CD14-positive monocyte (primary cell): ENCODE measurements at regions not wholly inside any gene's neighbourhood (a gene's known extent, or its start where the extent isn't known, plus 50 kb on each side); places are given as distances from the start of the nearest gene placed in this dataset.
"Not testable (repeated sequence)": the region's sequence is repeated elsewhere in the genome, so short reads cannot be mapped to it uniquely, and the experiment has no call there.

ENCODE experiments used
- DNase-seq, 3 donors: peaks; one replicate each; pipeline ENCODE4 v3.0.0-alpha.2; 2011 to 2022
- H2AFZ ChIP-seq: 2 replicates; pipeline ENCODE4 v1.6.0; 2012; ENCODE audit warnings: mild to moderate bottlenecking, low read depth, low read length, inconsistent platforms; ENCODE audit not compliant: insufficient read depth, poor library complexity, severe bottlenecking
- H3K27ac ChIP-seq, 2 donors: 1 replicate in 1 of 2; 2 replicates in 1 of 2; pipeline ENCODE4 v1.5.1; 2012 to 2013; ENCODE audit warnings: low read length in 2 of 2, control low read depth in 1 of 2, inconsistent platforms in 1 of 2, low read depth in 1 of 2, mild to moderate bottlenecking in 1 of 2
- H3K27me3 ChIP-seq, 2 donors: one replicate each; pipeline versions ENCODE4 v1.6.0 to v1.6.1; 2011 to 2013; ENCODE audit warnings: low read length in 2 of 2; ENCODE audit not compliant: control insufficient read depth in 2 of 2, insufficient read depth in 2 of 2
- H3K36me3 ChIP-seq, 2 donors: replicated peaks in 1 of 2; 1 replicate in 1 of 2; 2 replicates in 1 of 2; pipeline versions ENCODE4 v1.5.1 to v1.6.1; 2012 to 2013; ENCODE audit warnings: low read length in 2 of 2, control low read depth in 1 of 2, inconsistent platforms in 1 of 2, mild to moderate bottlenecking in 1 of 2; ENCODE audit not compliant: insufficient read depth in 2 of 2, control insufficient read depth in 1 of 2
- H3K4me1 ChIP-seq, 2 donors: 1 replicate in 1 of 2; 2 replicates in 1 of 2; pipeline versions ENCODE4 v1.5.1 to v1.6.1; 2012 to 2013; ENCODE audit warnings: low read length in 2 of 2, control low read depth in 1 of 2, inconsistent platforms in 1 of 2, mild to moderate bottlenecking in 1 of 2, moderate library complexity in 1 of 2; ENCODE audit not compliant: insufficient read depth in 2 of 2, control insufficient read depth in 1 of 2
- H3K4me2 ChIP-seq: replicated peaks from 2 replicates; pipeline ENCODE3; 2012; ENCODE audit warnings: low read length, moderate library complexity, mild to moderate bottlenecking; ENCODE audit not compliant: poor library complexity, severe bottlenecking; ENCODE audit errors: extremely low read depth
- H3K4me3 ChIP-seq, 3 experiments: fragments of 200-600 bp in 1 of 3; sonication (generic) in 1 of 3; replicated peaks in 1 of 3; 1 replicate in 2 of 3; 2 replicates in 1 of 3; pipeline ENCODE4 v1.5.1; 2011 to 2013; ENCODE audit warnings: low read length in 3 of 3, mild to moderate bottlenecking in 3 of 3, control low read depth in 2 of 3, low read depth in 2 of 3, inconsistent platforms in 1 of 3, moderate library complexity in 1 of 3
- H3K79me2 ChIP-seq: 2 replicates; pipeline ENCODE4 v1.6.0; 2012; ENCODE audit warnings: mild to moderate bottlenecking, control low read depth, inconsistent platforms, low read length, moderate library complexity; ENCODE audit not compliant: insufficient read depth
- H3K9ac ChIP-seq: 2 replicates; pipeline ENCODE4 v1.6.0; 2017; ENCODE audit warnings: low read length, mild to moderate bottlenecking; ENCODE audit not compliant: insufficient read depth, poor library complexity, severe bottlenecking
- H3K9me3 ChIP-seq, 2 donors: replicated peaks in 1 of 2; 1 replicate in 1 of 2; 2 replicates in 1 of 2; pipeline versions ENCODE4 v1.5.1 to v1.6.1; 2012 to 2013; ENCODE audit warnings: low read length in 2 of 2, control low read depth in 1 of 2; ENCODE audit not compliant: control insufficient read depth in 1 of 2, insufficient read depth in 1 of 2
- H4K20me1 ChIP-seq: 2 replicates; pipeline ENCODE4 v1.6.0; 2012; ENCODE audit warnings: mild to moderate bottlenecking, low read length, control low read depth, moderate library complexity; ENCODE audit not compliant: insufficient read depth
- H3K27ac Mint-ChIP-seq, 7 donors: one replicate each; pipeline ENCODE4 v1.8.0; 2020; ENCODE audit warnings: mild to moderate bottlenecking in 7 of 7, mixed read lengths in 7 of 7, moderate library complexity in 6 of 7, inconsistent platforms in 2 of 7
- H3K27me3 Mint-ChIP-seq, 3 donors: one replicate each; pipeline ENCODE4 v1.8.0; 2021 to 2022; ENCODE audit warnings: low read depth in 3 of 3, mild to moderate bottlenecking in 3 of 3, mixed read lengths in 3 of 3, moderate library complexity in 3 of 3, inconsistent platforms in 1 of 3
- H3K36me3 Mint-ChIP-seq, 2 donors: one replicate each; pipeline ENCODE4 v1.8.0; 2020; ENCODE audit warnings: mixed read lengths in 2 of 2, inconsistent platforms in 1 of 2, mild to moderate bottlenecking in 1 of 2
- H3K4me1 Mint-ChIP-seq: one replicate; pipeline ENCODE4 v1.8.0; 2020; ENCODE audit warnings: mild to moderate bottlenecking, mixed read lengths
- H3K4me3 Mint-ChIP-seq, 2 donors: one replicate each; pipeline ENCODE4 v1.8.0; 2020; ENCODE audit warnings: mild to moderate bottlenecking in 2 of 2, mixed read lengths in 2 of 2, moderate library complexity in 1 of 2
- H3K9me3 Mint-ChIP-seq, 7 donors: one replicate each; pipeline ENCODE4 v1.8.0; 2020 to 2022; ENCODE audit warnings: mixed read lengths in 7 of 7, mild to moderate bottlenecking in 6 of 7, moderate library complexity in 6 of 7, inconsistent platforms in 2 of 7
- CTCF ChIP-seq: fragments of 200-600 bp; IDR thresholded peaks from one replicate; pipeline ENCODE4 v1.8.0; 2022; ENCODE audit warnings: antibody characterized with exemption, mild to moderate bottlenecking
- WGBS: methylation state at CpG from one replicate; pipeline ENCODE4 v1.1.5; 2013; ENCODE audit warnings: missing lambda C conversion rate; ENCODE audit not compliant: insufficient coverage; 5-methylcytosine and 5-hydroxymethylcytosine counted together
- intact Hi-C, 2 donors: fragments of 100-400 bp; cut with micrococcal nuclease; formaldehyde crosslinking; loops; one replicate each; pipeline versions ENCODE4 v1.15.0 to v1.15.1; 2023

GRCh38 chr10:2772816-2773631 is 294.3 kb upstream of the PFKP start:
- no peaks in the 10 kb centered on the region for H4K20me1 ChIP-seq
- H3K27me3 Mint-ChIP-seq = peaks cover 0 to 2% (median 1%) of the 10 kb centered on the region in 3 donors
- no peak for DNase-seq
- no peaks in the 10 kb centered on the region for H3K79me2 ChIP-seq
- H3K27me3 ChIP-seq = no peaks in the 10 kb centered on the region
- H3K9me3 Mint-ChIP-seq = peaks cover 0 to 8% (median 0%) of the 10 kb centered on the region in 7 donors
- no peaks in the 10 kb centered on the region for H3K4me1 ChIP-seq
- no peak for TF ChIP-seq CTCF
- H3K27ac Mint-ChIP-seq = no peak overlapping the region
- intact Hi-C loops = no loop called here
- no peaks in the 10 kb centered on the region for H3K36me3 Mint-ChIP-seq
- no peak overlapping the region for H3K27ac ChIP-seq
- H3K4me2 ChIP-seq = no peak overlapping the region
- H3K36me3 ChIP-seq = no peaks in the 10 kb centered on the region
- H3K4me3 ChIP-seq = no peak overlapping the region
- H3K4me1 Mint-ChIP-seq = no peaks in the 10 kb centered on the region
- no peaks in the 10 kb centered on the region for H3K9me3 ChIP-seq
- H3K9ac ChIP-seq = no peak overlapping the region
- no peak overlapping the region for H2AFZ ChIP-seq
- no peak overlapping the region for H3K4me3 Mint-ChIP-seq
- 86% methylated on average over 30 of the region's 41 CpGs for WGBS

GRCh38 chr10:2772135-2772534 is 295.2 kb upstream of the PFKP start:
- Histone ChIP-seq H4K20me1 (no peaks in the 10 kb centered on the region), H3K79me2 (no peaks in the 10 kb centered on the region), H3K4me3 (no peak overlapping the region), H3K4me1 (no peaks in the 10 kb centered on the region), H3K27ac (no peak overlapping the region), H3K4me2 (no peak overlapping the region), H3K27me3 (no peaks in the 10 kb centered on the region), H2AFZ (no peak overlapping the region), H3K36me3 (no peaks in the 10 kb centered on the region), H3K9ac (no peak overlapping the region), H3K9me3 (no peaks in the 10 kb centered on the region)
- Mint-ChIP-seq H3K27me3 (peaks cover 0 to 2% (median 1%) of the 10 kb centered on the region in 3 donors), H3K27ac (no peak overlapping the region), H3K9me3 (peaks cover 0 to 8% (median 0%) of the 10 kb centered on the region in 7 donors), H3K36me3 (no peaks in the 10 kb centered on the region), H3K4me1 (no peaks in the 10 kb centered on the region), H3K4me3 (no peak overlapping the region)
- TF ChIP-seq CTCF = no peak
- WGBS = 75% methylated on average over 1 of the region's 5 CpGs
- intact Hi-C loops = no loop called here
- DNase-seq = no peak

- H3K4me3 ChIP-seq, H2AFZ ChIP-seq, H3K36me3 ChIP-seq, H3K4me2 ChIP-seq, H3K9me3 ChIP-seq, DNase-seq, H3K4me1 ChIP-seq, H4K20me1 ChIP-seq, H3K27ac ChIP-seq, H3K27me3 ChIP-seq, intact Hi-C loops, H3K36me3 Mint-ChIP-seq, H3K9ac ChIP-seq, H3K79me2 ChIP-seq, H3K27me3 Mint-ChIP-seq, H3K4me1 Mint-ChIP-seq, H3K27ac Mint-ChIP-seq, H3K4me3 Mint-ChIP-seq: not testable (repeated sequence)
- peaks cover 3 to 13% (median 10%) of the 10 kb centered on the region in 7 donors for H3K9me3 Mint-ChIP-seq
- WGBS = 75% methylated on average over 4 of the region's 5 CpGs
Observed at GRCh38 chr10:2767293-2767692, 300.1 kb upstream of the PFKP start.
